ENCODE measurements at regions not wholly inside any gene's neighbourhood (a gene's known extent, or its start where the extent isn't known, plus 50 kb on each side); places are given as distances from the start of the nearest gene placed in this dataset.

- BruUV-seq (replicated peaks) = no TSS peak
- intact Hi-C loops (cut with micrococcal nuclease; ENCODE audit: unreplicated experiment) = no loop called here
- H3K36me3 Mint-ChIP-seq (ENCODE audit: insufficient read depth, unreplicated experiment) = no peaks in the 10 kb centered on the region
- DNase-seq = no peak
- CTCF ChIA-PET = no interaction called here
- no peak overlapping the region for H3K27ac Mint-ChIP-seq (ENCODE audit: unreplicated experiment)
- no peaks in the 10 kb centered on the region for H3K4me1 Mint-ChIP-seq (ENCODE audit: low read depth, unreplicated experiment)
- TF ChIP-seq CTCF (IDR thresholded peaks at IDR 0.05; ENCODE audit: unreplicated experiment) = no peak
- no peaks in the 10 kb centered on the region for H3K9me3 Mint-ChIP-seq (ENCODE audit: low read depth, unreplicated experiment)
- H3K4me3 Mint-ChIP-seq (ENCODE audit: low read depth, unreplicated experiment) = no peak overlapping the region
- H3K27me3 Mint-ChIP-seq (ENCODE audit: unreplicated experiment) = peaks cover 28% of the 10 kb centered on the region
Observed at GRCh38 chr11:69981119-69981784, 96.9 kb upstream of the ANO1 start.

DNA sequence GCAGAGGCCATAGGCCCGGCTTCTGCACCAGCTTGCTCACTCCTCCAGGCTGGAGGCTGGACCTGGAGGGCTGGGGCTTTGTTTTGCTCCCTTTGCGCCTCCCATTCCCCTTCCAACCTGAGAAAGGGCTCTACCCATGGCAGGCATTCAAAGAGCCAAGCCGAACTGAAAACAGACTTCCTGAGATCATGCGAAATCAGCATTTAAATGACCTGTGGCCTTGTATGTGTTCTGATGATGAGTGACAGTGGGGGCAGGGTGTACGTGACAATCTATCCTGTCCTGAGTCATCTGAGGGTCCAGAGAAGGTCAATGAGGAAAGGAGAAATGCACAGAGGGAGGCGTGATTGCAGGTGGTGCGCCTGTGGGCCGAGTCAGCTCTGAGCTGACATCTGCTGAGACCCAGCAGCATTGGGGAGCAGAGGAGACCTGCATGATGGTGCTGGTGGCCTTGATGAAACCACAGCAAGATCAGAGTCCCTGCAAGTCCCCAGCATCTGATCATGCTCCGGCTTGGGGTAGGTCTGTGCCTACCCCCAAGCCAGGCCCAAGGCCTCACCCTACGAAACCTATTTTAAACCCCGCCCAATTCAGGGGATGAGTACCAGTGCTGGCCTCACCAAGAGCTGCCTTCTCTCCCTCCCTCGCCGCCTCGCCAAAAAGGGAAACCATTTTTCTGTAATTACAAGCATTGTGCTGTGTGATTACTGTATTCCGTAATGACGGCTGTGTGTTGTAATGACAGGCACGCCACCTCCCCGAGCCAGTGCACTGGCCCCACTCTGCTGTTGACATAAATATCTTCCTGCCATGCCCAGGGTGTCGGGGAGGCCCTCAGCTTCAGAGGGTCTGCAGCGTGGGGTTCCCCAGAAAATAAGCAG lies 95.2 kb upstream of the ANO1 start:
- BruUV-seq (replicated peaks) = no TSS peak
- CTCF ChIA-PET = no interaction called here
- no peaks in the 10 kb centered on the region for H3K36me3 Mint-ChIP-seq (ENCODE audit: insufficient read depth, unreplicated experiment)
- peaks cover under 1% of the 10 kb centered on the region for H3K4me1 Mint-ChIP-seq (ENCODE audit: low read depth, unreplicated experiment)
- peaks cover 44% of the 10 kb centered on the region for H3K27me3 Mint-ChIP-seq (ENCODE audit: unreplicated experiment)
- no peak for DNase-seq
- no peak for TF ChIP-seq CTCF (IDR thresholded peaks at IDR 0.05; ENCODE audit: unreplicated experiment)
- H3K9me3 Mint-ChIP-seq (ENCODE audit: low read depth, unreplicated experiment) = no peaks in the 10 kb centered on the region
- no peak overlapping the region for H3K4me3 Mint-ChIP-seq (ENCODE audit: low read depth, unreplicated experiment)
- intact Hi-C loops (cut with micrococcal nuclease; ENCODE audit: unreplicated experiment) = no loop called here
- H3K27ac Mint-ChIP-seq (ENCODE audit: unreplicated experiment) = no peak overlapping the region

GRCh38 chr11:69983571-69983877 lies 94.6 kb upstream of the ANO1 start:
- no peaks in the 10 kb centered on the region for H3K36me3 Mint-ChIP-seq (ENCODE audit: insufficient read depth, unreplicated experiment)
- no peak overlapping the region for H3K27ac Mint-ChIP-seq (ENCODE audit: unreplicated experiment)
- CTCF ChIA-PET = no interaction called here
- TF ChIP-seq CTCF (IDR thresholded peaks at IDR 0.05; ENCODE audit: unreplicated experiment) = no peak
- no peaks in the 10 kb centered on the region for H3K9me3 Mint-ChIP-seq (ENCODE audit: low read depth, unreplicated experiment)
- no peak overlapping the region for H3K4me3 Mint-ChIP-seq (ENCODE audit: low read depth, unreplicated experiment)
- no TSS peak for BruUV-seq (replicated peaks)
- no peak for DNase-seq
- peaks cover 49% of the 10 kb centered on the region for H3K27me3 Mint-ChIP-seq (ENCODE audit: unreplicated experiment)
- intact Hi-C loops (cut with micrococcal nuclease; ENCODE audit: unreplicated experiment) = no loop called here
- peaks cover 6% of the 10 kb centered on the region for H3K4me1 Mint-ChIP-seq (ENCODE audit: low read depth, unreplicated experiment)

DNA sequence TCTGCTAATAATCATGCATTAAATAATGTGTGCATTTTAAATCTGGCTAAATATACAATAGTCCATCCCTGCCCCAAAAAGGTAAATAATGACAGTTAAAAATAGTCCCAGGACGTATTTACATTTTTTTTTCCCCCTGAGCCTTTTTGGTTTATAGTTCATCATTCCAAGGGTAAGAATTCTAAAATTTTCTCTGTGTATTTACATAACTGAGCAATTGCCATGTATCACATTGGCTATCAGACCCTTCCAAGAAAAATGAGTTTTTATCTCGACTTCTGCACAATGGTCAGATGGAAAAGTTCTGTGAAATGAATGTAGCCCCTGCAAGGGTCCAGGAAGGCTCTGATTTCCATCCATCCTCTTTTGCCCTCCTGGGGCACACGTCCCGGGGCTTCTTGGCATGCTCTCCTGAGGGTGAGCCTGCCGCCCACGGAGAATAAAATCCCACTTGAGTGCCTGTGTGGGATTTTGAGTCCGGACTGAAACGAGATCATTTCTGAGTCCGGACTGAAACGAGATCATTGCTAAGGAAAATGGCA lies 94.1 kb upstream of the ANO1 start:
- Mint-ChIP-seq H3K4me1 (ENCODE audit: low read depth, unreplicated experiment) (peaks cover 10% of the 10 kb centered on the region), H3K27me3 (ENCODE audit: unreplicated experiment) (peaks cover 49% of the 10 kb centered on the region), H3K36me3 (ENCODE audit: insufficient read depth, unreplicated experiment) (no peaks in the 10 kb centered on the region), H3K4me3 (ENCODE audit: low read depth, unreplicated experiment) (no peak overlapping the region), H3K27ac (ENCODE audit: unreplicated experiment) (no peak overlapping the region), H3K9me3 (ENCODE audit: low read depth, unreplicated experiment) (no peaks in the 10 kb centered on the region)
- BruUV-seq (replicated peaks) = no TSS peak
- intact Hi-C loops (cut with micrococcal nuclease; ENCODE audit: unreplicated experiment) = no loop called here
- CTCF ChIA-PET = no interaction called here
- no peak for DNase-seq
- TF ChIP-seq CTCF (IDR thresholded peaks at IDR 0.05; ENCODE audit: unreplicated experiment) = no peak
